ENCODE measurements at regions not wholly inside any gene's neighbourhood (a gene's known extent, or its start where the extent isn't known, plus 50 kb on each side); places are given as distances from the start of the nearest gene placed in this dataset.

GRCh38 chr12:38969706-38970105 lies 64.3 kb upstream of the CPNE8 start:
- H3K4me3 ChIP-seq (ENCODE audit: low read depth, low read length): no peak overlapping the region
- TF ChIP-seq CTCF (IDR thresholded peaks at IDR 0.05; ENCODE audit: insufficient read depth, low read depth, low read length, missing control alignments): no peak
- DNase-seq (ENCODE audit: low read depth): no peak

- no peak for DNase-seq (ENCODE audit: low read depth)
- no peak for TF ChIP-seq CTCF (IDR thresholded peaks at IDR 0.05; ENCODE audit: insufficient read depth, low read depth, low read length, missing control alignments)
- no peak overlapping the region for H3K4me3 ChIP-seq (ENCODE audit: low read depth, low read length)
These were observed 56.3 kb upstream of the CPNE8 start for GRCh38 chr12:38961683-38962082.

- no peak for TF ChIP-seq CTCF (IDR thresholded peaks at IDR 0.05; ENCODE audit: insufficient read depth, low read depth, low read length, missing control alignments)
These were observed 55.6 kb upstream of the CPNE8 start for GRCh38 chr12:38961012-38961411.

GRCh38 chr12:38956337-38956736 lies 50.9 kb upstream of the CPNE8 start:
- TF ChIP-seq CTCF (IDR thresholded peaks at IDR 0.05; ENCODE audit: insufficient read depth, low read depth, low read length, missing control alignments): no peak
- DNase-seq (ENCODE audit: low read depth): no peak
- H3K4me3 ChIP-seq (ENCODE audit: low read depth, low read length): no peak overlapping the region

More at GRCh38 chr12:38961012-38961411, 55.6 kb upstream of the CPNE8 start:
- no peak overlapping the region for H3K4me3 ChIP-seq (ENCODE audit: low read depth, low read length)
- no peak for DNase-seq (ENCODE audit: low read depth)

All from GM12865 (cell line).